Urinary bladder (tissue), 3 donors: ENCODE measurements at regions not wholly inside any gene's neighbourhood (a gene's known extent, or its start where the extent isn't known, plus 50 kb on each side); places are given as distances from the start of the nearest gene placed in this dataset.

Experiments
- DNase-seq: peaks from one replicate; pipeline ENCODE4 v3.0.0-alpha.2; 2015; ENCODE audit errors: extremely low spot score
- H3K27ac ChIP-seq: one replicate; pipeline ENCODE4 v1.5.1; 2013; ENCODE audit warnings: low read depth, mild to moderate bottlenecking, moderate library complexity
- H3K36me3 ChIP-seq: one replicate; pipeline ENCODE4 v1.6.1; 2013; ENCODE audit warnings: mild to moderate bottlenecking, moderate library complexity; ENCODE audit not compliant: insufficient read depth
- H3K4me1 ChIP-seq: one replicate; pipeline ENCODE4 v1.6.1; 2013; ENCODE audit warnings: mild to moderate bottlenecking, moderate library complexity; ENCODE audit not compliant: insufficient read depth
- H3K4me3 ChIP-seq: one replicate; pipeline ENCODE4 v1.5.1; 2013; ENCODE audit warnings: low read depth, low read length
- WGBS: extraction: QIAGEN DNeasy Blood & Tissue Kit; methylation state at CpG from one replicate; pipeline ENCODE4 v1.1.7; 2013; 5-methylcytosine and 5-hydroxymethylcytosine counted together
- donor health status: healthy with polysubstance abuse.
- donor health status: healthy.

DNA sequence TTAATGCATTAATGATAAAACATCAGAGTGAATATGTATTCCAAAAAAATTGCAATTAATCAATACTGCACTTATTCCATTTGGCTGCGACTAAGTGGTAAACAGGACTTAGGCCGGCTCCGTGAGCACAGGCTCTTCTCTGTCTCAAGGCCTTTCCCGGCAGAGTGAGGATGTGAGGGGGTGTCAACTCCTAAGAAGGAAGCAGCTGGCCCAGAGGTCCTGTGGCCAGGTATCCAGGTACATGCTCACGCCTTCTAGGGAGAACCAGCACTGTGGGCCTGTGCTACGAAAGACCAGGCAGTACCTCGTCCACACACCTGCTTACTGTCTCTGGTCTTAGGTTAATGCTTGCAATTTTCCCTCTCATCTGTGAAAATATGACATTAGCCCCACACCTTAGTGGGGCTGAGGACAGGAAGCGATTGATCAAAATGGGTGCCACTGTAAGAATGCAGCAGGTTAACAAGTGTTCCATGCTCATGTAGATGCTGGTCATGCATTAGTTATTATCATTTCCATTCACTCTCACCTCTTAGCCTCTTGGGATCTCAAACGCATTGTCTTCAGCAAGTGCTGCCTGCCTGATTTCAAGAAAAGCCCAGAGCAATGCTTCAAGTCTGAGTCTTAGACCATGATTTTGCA, 175.3 kb downstream of the ABHD5 start:
- Histone ChIP-seq H3K27ac (no peak overlapping the region), H3K4me1 (no peaks in the 10 kb centered on the region), H3K4me3 (no peak overlapping the region), H3K36me3 (no peaks in the 10 kb centered on the region)
- no peak for DNase-seq
- WGBS, result 85% methylated on average over 9 of the region's 9 CpGs

DNA sequence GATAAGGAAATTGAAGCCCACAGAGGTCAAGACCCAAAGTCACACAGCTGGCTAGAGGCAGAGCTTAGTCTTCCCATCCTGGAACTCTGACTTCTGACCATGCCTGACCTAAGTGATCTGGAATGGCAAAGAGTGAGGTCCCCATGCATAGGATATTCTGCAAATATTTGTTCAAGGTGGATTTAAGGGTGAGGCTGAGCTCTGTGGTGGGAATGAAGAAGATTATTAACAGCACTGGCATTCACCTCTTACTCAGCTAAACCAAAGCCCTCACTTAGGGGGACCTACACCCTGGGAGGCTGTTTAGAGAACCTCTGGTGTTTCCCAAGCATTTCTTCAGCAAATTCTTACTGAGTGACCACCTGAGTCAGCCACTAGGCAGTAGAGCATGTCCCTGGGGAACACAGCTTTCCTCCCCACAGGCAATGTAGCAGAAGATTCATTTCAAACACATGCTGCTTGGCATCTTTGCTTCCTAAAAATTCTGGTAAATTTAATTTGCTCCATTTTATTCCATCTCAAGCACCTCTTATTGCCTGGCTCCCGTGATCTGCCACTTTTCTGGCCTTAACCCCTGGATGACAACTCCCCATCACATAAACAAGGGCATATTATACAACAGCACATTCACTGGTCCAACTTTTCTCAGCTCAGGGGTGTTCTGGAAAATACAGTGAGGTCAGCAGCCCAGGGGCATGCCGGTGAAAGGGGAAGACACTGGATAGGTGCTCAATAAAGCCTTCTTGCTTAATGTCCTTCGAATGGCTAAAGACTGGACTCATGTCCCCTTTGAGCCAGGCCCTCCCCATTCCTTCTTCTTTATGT, 176.0 kb downstream of the ABHD5 start:
- no peak for DNase-seq
- Histone ChIP-seq H3K4me3 (no peak overlapping the region), H3K4me1 (no peaks in the 10 kb centered on the region), H3K36me3 (no peaks in the 10 kb centered on the region), H3K27ac (no peak overlapping the region)
- 79% methylated on average over 3 of the region's 3 CpGs for WGBS

DNA sequence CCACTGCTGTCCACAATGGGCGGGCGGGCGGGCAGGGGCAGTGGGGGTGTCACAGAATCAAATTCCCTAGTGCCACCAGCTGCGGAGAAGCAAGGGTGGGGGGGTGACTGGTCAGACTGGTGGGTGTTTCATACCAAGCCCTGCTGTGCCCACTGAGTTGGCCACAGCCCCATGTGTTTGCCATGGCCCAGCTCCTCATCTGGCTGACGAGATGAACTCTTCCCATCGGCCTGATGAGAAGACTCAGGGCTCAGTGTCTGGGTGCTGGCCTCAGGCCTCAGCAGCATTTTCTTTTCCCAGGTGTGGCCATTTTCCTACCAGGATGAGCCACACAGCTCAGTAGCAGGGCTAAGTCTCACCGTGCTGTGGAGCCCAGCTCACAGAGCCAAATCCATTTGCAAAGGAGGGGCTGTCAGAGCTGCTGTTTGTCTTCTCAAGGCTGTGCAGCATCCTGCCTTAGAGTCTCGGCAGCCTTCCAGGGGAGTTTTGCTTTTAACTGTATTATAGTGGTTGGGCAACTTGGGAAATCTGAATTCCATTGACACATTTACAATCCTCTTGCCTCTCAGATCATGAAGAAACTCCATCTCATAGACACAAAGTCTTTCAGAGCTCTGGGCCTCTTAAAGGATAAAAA, 176.8 kb downstream of the ABHD5 start:
- WGBS, result 79% methylated on average over 8 of the region's 8 CpGs
- Histone ChIP-seq H3K27ac (no peak overlapping the region), H3K4me3 (no peak overlapping the region), H3K4me1 (no peaks in the 10 kb centered on the region), H3K36me3 (no peaks in the 10 kb centered on the region)
- no peak for DNase-seq

DNA sequence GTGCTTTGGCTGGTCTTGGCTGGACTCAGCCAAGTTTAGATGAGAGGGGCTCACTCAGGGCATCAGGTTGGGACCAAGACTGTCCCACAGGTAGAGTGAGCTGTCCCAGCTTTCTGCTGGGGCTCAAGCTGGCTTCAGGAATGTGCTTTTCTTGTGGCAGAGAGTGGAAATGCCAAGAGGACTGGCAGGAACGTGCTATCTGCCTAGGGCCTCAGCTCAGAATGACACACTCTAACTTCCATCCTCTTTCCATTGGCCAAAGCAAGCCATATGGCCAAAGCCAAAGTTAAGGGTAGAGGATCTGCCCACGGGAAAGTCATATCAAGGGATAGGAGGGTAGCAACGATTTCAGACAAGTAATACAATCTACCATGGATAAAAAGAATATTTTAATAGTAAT, 178.8 kb downstream of the ABHD5 start:
- no peak for DNase-seq
- Histone ChIP-seq H3K4me3 (no peak overlapping the region), H3K4me1 (no peaks in the 10 kb centered on the region), H3K36me3 (no peaks in the 10 kb centered on the region), H3K27ac (no peak overlapping the region)
- whole genome bisulfite sequencing, result 71% methylated on average over 3 of the region's 3 CpGs

DNA sequence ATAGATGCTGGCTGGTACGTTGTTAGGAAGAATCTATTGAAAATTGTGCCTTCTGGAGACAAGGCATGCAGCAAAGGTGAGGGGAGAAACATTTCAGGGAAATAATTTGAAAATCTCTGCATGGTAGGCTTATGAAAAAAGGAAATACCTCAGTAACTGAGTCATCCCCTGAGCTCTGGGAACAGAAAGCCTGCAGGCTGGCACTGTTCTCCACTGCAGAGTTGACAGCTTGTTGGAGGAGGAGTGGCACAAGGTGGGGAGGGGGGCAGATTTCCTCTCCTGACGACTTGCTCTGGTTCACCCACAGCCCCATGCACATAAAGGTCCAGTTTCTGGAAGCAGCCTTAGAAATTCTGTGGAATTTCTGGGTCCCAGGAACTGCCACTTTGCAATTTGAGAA, 179.4 kb downstream of the ABHD5 start:
- WGBS, result 24% methylated on average over 2 of the region's 2 CpGs
- no peak overlapping the region for H3K4me3 ChIP-seq
- H3K4me1 ChIP-seq, result no peaks in the 10 kb centered on the region
- no peaks in the 10 kb centered on the region for H3K36me3 ChIP-seq
- no peak overlapping the region for H3K27ac ChIP-seq
- no peak for DNase-seq

DNA sequence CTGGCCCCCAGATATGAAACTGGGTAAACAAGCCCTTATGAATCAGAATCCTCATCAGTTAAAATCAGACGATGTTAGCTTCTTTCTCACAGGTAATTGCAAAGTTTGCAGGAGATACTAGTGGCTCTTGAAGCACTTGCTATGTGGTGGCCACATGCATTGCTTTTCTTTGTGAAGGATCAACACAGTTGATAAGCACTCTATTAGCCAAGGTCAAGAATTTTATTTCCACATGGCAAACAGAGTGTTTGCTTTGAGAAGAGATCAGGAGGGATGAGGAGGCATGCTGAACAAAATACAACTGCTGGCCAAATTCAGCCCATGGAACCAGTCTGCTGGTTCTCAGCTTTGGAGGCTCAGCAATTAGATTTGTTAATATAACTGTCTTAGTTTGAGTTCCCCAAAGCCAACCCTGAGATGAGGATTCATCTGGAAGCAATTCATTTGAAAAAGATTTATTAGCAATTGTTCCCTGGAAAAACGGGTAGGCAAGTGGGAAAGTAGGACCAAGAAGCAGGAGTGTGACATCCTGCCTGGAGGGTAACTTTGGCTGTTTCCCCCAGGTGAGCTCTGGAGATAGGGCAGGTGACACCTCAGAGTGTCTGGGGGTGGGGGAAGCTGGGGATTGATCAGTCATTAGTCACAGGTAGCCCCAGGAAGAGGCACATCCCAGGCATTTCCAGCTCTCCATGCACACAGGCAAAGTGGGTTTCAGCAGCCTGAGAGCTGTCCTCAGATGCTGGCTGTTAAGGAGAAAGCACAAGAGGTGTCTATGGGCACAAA, 180.3 kb downstream of the ABHD5 start:
- Histone ChIP-seq H3K36me3 (no peaks in the 10 kb centered on the region), H3K4me1 (no peaks in the 10 kb centered on the region), H3K4me3 (no peak overlapping the region), H3K27ac (no peak overlapping the region)
- WGBS, result 41% methylated on average over 2 of the region's 2 CpGs
- DNase-seq, result no peak

DNA sequence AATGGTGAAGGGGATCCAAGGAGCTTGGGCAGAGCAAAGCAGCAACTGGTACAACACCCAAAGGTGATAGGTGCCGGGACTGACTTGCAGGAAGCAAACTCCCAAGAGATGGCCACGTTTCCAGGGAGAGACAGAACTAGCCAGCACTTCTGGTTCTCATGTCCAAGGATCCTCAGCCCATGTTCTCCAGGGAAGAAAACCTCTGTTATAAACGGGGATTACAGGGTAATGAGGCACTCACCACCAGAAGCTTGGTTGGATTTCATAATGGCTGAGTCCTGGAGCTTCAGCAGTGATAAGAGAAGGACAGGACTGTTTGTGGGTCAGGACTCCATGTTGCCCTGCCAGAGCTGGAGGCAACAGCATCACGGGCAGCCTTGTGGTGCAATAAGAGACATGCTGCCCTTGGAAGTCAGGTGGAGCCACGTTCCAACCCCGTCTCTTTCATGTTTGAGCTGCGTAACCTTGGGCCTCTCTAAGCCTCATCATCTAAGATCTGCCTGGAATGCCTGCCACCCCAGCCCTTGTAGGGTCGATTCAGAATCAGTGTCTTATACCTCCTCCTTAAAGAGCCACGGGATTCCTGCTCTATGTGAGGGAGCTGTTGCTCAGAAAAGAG, 181.0 kb downstream of the ABHD5 start:
- no peak for DNase-seq
- WGBS, result 69% methylated on average over 9 of the region's 9 CpGs
- Histone ChIP-seq H3K4me1 (no peaks in the 10 kb centered on the region), H3K27ac (no peak overlapping the region), H3K36me3 (no peaks in the 10 kb centered on the region), H3K4me3 (no peak overlapping the region)

DNA sequence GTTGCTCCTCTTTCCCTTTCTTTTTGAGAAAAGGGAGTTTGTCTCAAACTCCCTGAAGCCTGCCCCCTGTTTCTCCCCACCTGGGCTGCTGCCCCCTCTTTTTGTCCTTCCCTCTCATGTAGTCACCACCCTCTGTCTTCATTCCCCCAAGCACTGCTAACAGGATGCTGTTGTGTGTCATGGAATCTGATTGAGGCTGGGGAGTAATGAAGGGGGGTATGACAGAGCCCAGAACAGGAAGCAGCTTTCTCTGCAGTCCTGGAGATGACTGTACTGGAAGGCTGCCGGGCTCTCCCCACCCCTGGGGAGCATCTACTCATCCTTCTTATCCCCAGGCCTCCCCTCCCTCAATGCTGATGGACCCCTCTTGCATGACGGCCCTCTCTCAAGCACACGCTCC, 181.6 kb downstream of the ABHD5 start:
- WGBS, result 43% methylated on average over 3 of the region's 3 CpGs
- Histone ChIP-seq H3K27ac (no peak overlapping the region), H3K4me1 (no peaks in the 10 kb centered on the region), H3K36me3 (no peaks in the 10 kb centered on the region), H3K4me3 (no peak overlapping the region)
- no peak for DNase-seq

DNA sequence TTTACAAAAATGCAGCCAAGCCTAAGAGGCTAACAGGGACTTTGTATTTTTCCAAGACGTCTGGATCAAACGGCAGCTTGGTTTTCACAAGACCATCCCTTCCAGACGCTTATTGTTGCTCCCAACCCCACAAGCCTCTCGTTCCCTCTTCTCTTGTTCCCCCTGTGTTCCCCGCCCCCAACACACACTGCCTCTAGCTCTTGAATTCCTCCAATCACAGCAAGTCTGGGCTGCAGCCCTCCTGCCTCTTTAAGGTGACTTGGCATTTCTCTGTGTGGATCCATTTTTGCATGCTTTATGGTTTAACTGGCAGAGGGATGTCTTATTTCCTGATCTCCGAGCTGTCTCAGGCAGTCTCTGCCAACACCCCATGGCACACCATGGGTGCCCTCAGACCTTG, 182.2 kb downstream of the ABHD5 start:
- H3K4me1 ChIP-seq, result no peaks in the 10 kb centered on the region
- no peak for DNase-seq
- 37% methylated on average over 6 of the region's 6 CpGs for WGBS
- no peak overlapping the region for H3K27ac ChIP-seq
- H3K4me3 ChIP-seq, result no peak overlapping the region
- no peaks in the 10 kb centered on the region for H3K36me3 ChIP-seq

DNA sequence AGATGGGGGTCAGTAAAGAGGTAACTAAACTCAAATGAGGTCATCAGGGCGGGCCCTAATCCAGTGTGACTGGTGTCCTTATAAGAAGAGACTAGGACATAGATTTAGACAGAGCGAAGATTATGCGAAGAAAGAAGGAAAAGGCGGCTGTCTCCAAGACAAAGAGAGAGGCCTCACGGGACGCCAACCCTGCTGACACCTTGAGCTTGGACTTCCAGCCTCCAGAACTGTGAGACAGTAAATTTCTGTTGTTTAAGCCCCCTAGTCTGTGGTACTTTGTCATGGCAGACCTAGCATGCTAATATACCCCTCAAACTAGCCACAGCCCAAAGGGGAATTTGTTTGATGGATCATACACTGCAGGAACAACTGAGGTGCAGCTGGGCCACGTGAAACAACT, 183.0 kb downstream of the ABHD5 start:
- Histone ChIP-seq H3K36me3 (no peaks in the 10 kb centered on the region), H3K27ac (no peak overlapping the region), H3K4me1 (no peaks in the 10 kb centered on the region), H3K4me3 (no peak overlapping the region)
- no peak for DNase-seq
- WGBS, result 91% methylated on average over 7 of the region's 7 CpGs

DNA sequence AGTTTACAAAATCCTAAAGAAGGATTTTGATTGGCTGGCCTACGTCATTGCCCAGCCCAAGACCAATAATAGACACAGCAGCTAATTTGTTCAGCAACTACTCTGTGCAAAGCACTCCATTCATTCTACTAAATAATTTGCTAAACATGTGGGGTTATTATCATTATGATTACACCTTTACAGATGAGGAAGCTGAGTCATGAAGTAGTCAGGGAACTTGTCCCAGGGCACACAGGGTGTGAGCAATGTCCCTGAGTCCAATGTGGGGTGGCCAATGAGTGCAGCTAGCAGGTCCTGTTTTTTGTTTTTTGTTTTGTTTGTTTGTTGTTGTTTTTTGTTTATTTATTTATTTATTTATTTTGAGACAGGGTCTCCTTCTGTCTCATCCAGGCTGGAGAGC, 183.6 kb downstream of the ABHD5 start:
- 74% methylated on average over 1 of the region's 1 CpG for WGBS
- Histone ChIP-seq H3K36me3 (no peaks in the 10 kb centered on the region), H3K27ac (no peak overlapping the region), H3K4me3 (no peak overlapping the region), H3K4me1 (no peaks in the 10 kb centered on the region)
- no peak for DNase-seq

DNA sequence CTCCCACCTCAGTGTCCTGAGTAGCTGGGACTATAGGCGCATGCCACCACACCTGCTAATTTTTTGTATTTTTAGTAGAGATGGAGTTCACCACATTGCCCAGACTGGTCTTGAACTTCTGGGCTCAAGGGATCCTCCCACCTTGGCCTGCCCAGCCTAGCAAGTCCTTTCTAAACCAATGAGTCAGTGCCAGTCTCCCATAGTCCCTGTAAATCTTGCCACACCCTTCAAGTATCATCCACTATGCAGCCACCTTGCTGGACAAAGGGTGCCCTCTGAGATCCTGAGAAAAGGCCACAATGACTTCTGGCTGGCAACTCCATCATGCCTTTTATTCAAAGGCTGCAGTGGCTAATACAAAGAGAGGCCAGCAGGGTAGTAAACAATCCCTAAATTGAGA, 184.0 kb downstream of the ABHD5 start:
- Histone ChIP-seq H3K36me3 (no peaks in the 10 kb centered on the region), H3K4me3 (no peak overlapping the region), H3K27ac (no peak overlapping the region), H3K4me1 (no peaks in the 10 kb centered on the region)
- no peak for DNase-seq
- 100% methylated on average over 1 of the region's 1 CpG for WGBS

DNA sequence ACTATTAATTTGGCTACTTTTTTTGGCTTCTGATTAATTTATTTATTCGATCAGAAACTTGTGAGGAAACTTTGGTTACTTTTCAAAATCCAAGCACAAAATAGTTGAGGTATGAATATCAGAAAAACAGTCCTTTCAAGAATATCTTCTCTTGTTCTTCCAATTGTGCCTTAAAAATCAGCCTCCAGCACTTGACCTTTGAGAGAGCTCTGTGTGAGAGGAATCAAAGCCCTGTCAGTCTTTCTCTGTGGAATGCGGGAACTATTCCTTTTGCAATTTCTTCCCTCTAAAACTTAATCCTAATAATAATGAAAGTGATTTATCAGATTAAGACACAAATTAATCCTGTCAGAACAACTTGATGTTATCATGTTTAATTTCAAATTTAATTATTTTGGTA, 185.9 kb downstream of the ABHD5 start:
- H3K4me1 ChIP-seq, result no peaks in the 10 kb centered on the region

More for the DNA sequence above, 185.9 kb downstream of the ABHD5 start:
- 85% methylated on average over 2 of the region's 2 CpGs for WGBS
- Histone ChIP-seq H3K36me3 (no peaks in the 10 kb centered on the region), H3K4me3 (no peak overlapping the region), H3K27ac (no peak overlapping the region)
- DNase-seq, result no peak
